Medulla oblongata (tissue), 1 donor: ENCODE measurements at regions not wholly inside any gene's neighbourhood (a gene's known extent, or its start where the extent isn't known, plus 50 kb on each side); places are given as distances from the start of the nearest gene placed in this dataset.

Experiments used
- DNase-seq: peaks from one replicate; pipeline ENCODE4 v3.0.0-alpha.2; 2015; ENCODE audit errors: extremely low spot score

- DNase-seq = no peak
Measured at GRCh38 chr6:112717856-112718255, 370.7 kb downstream of the RFPL4B start.

GRCh38 chr6:112725541-112726085, 378.5 kb downstream of the RFPL4B start:
- DNase-seq = no peak

- DNase-seq = no peak
Measured at GRCh38 chr6:112735129-112735528, 388.0 kb downstream of the RFPL4B start.

- DNase-seq = no peak
Measured at GRCh38 chr6:112739766-112740165, 392.6 kb downstream of the RFPL4B start.

DNA sequence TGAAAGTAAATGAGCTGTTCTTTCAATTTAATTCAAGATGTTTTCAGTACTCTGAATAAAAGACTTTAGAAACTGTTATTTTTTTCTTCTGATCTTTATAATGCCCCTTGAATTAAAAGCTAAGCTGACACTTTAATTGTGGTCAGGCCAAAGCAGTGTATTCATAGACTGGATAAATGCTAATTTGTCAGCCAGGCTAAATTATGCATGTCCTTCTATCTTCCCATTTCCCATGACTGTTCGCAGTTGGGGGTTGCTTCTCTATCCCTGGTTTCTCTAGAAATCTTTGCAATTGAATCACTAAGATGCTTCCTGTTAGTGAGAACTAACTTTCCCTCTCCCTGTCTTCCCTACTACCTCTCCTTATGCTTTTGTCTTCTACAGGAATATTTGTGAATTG, 396.2 kb downstream of the RFPL4B start:
- DNase-seq = peak; percentile 32

- DNase-seq = no peak
Measured at GRCh38 chr6:112744827-112745226, 397.7 kb downstream of the RFPL4B start.

DNA sequence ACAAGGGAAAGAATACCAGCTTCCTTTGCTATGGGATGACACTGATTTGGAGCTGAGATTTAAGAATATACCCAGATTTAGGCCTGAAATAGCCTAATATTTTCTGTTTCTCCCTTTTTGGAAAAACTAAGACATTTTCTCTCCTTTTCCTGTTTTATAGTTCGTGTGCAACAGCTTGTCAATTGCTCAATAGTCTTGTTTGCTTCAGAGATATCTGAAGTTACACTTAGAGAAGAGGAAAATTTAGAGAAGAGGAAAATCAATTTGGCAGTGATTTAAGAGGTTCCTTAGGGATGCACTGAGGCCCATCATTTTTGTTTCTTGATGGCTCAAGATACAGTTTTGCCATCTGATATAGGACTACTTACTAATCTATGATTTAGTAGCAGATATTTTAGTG, 398.6 kb downstream of the RFPL4B start:
- DNase-seq = no peak

DNA sequence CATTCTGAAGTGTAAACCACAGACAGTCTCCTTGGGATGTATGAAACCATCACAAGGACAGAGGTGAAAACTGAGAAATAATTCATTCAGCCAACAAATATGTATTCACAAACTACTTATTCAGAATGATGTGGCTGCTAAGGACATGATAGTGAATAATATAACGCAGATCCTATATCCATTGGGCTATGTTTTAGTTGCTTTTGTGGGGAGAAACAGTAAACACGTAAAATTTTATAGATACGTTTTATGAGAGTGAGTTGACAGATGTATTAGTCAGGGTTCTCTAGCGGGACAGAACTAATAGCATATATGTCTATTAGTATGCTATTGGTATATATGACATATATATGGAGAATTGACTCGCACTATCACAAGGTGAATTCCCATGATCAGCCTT, 402.5 kb downstream of the RFPL4B start:
- DNase-seq = no peak

GRCh38 chr6:112752305-112752704, 405.2 kb downstream of the RFPL4B start:
- DNase-seq = no peak

DNA sequence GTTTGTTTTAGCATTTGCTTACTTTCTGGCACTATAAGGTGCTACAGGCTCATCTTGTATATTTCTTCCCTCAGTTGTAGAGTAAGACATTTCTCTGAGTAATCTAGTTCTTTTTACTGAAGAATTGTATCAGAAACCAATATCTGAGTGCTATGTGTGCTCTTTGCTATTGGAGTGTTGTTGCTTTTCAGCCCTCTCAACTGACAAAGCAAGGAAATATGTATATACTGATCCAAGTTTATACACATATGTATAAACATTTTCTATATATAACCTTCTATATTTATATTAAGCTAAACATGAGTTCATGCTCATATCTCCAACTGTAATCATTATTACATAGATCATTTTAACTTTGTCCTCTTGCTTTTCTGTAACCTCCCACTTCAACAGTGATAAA, 405.7 kb downstream of the RFPL4B start:
- no peak for DNase-seq

GRCh38 chr6:112760831-112761230, 413.7 kb downstream of the RFPL4B start:
- DNase-seq = no peak

- no peak for DNase-seq
Measured at GRCh38 chr6:112761740-112762139, 414.6 kb downstream of the RFPL4B start.

DNA sequence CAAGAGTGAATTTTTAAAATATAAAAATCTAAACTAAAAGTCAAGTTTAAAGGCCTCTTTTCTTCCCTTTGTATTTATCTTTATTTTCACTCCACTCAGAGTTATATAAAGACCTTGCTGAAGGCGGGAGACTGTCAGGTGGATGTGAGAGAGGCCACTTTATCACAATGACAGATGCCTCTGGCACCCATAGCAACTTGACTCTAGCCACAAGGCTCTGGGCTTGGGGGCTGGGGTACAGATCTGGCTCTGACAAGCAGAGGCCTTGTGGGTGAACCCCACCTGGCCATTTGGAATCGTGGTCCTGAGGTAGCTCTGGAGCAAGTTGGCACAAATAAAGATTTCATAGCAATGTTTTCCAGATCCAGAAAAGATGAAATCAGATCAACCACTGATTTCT, 417.2 kb downstream of the RFPL4B start:
- no peak for DNase-seq

DNA sequence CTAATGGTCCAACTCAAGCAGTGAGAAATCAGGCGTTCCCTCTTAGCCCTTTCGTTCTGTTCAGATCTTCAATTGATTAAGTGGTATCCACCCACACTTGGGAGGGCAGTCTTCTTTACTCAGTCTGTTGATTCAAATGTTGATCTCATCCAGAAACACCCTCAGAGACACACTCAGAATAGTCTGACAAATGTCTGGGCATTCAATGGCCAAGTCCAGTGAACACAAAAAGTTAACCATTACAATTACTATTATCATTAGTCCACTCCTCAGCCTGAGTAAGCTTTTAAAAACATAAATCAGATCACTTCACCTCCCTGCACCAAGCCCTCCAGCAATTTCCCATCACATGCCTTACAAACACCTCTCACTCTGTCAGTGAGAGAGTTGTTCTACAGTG, 423.2 kb downstream of the RFPL4B start:
- no peak for DNase-seq

DNA sequence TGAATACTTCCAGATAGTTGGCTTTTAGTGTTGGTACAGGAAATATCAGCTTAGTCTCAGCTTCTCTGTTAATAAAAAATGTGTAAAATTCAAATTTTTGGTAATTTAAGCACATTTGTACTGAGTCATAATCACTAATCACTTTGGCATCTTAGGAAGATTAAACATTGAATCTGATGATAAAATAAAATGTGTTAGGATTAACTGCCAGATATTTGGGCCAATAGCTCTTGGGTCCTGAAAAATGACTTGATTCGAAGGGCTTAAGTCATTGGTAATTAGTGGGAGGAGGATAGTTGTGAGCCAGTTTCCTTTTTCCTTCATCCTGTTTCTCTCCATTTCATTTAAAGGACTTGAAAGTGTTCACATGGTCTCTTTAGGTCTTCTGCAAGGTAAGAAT, 426.1 kb downstream of the RFPL4B start:
- DNase-seq = no peak

DNA sequence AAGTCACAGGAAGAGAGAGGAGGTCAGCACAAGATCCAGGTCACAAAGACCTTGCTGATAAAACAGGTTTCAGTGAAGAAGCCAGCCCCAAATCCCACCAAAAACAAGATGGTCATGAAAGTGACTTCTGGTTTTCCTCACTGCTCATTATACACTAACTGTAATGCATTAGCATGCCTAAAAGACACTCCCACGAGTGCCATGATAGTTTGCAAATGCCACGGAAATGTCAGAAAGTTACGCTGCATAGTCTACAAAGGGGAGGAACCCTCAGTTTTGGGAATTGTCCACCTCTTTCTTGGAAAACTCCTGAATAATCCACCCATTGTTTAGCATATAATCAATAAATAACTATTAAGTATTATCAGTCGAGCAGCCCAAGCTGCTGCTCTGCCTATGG, 427.2 kb downstream of the RFPL4B start:
- no peak for DNase-seq

- peak; percentile 97 for DNase-seq
Measured at GRCh38 chr6:112780498-112781096, 433.5 kb downstream of the RFPL4B start.

- peak; percentile 52 for DNase-seq
Measured at GRCh38 chr6:112781241-112781640, 434.1 kb downstream of the RFPL4B start.

GRCh38 chr6:112785408-112785807, 438.3 kb downstream of the RFPL4B start:
- no peak for DNase-seq

GRCh38 chr6:112786801-112787200, 439.7 kb downstream of the RFPL4B start:
- DNase-seq = no peak

- no peak for DNase-seq
Measured at GRCh38 chr6:112787371-112787770, 440.2 kb downstream of the RFPL4B start.

GRCh38 chr6:112795316-112795715, 448.2 kb downstream of the RFPL4B start:
- DNase-seq = no peak

- no peak for DNase-seq
Measured at GRCh38 chr6:112796712-112797111, 449.6 kb downstream of the RFPL4B start.

GRCh38 chr6:112799889-112800288, 452.8 kb downstream of the RFPL4B start:
- DNase-seq = no peak
